MM.1S (cell line): ENCODE measurements at regions not wholly inside any gene's neighbourhood (a gene's known extent, or its start where the extent isn't known, plus 50 kb on each side); places are given as distances from the start of the nearest gene placed in this dataset.

Experiments
- EZH2 ChIP-seq: fragments of 300-600 bp; sonication (generic); optimal IDR thresholded peaks from 2 replicates; pipeline ENCODE3; 2017; ENCODE audit warnings: low read depth, mild to moderate bottlenecking, antibody characterized with exemption, low read length, mixed read lengths
- TF ChIP-seq, protein P1 (sequence below): fragments of 300-600 bp; sonication (generic); IDR thresholded peaks from 2 replicates; pipeline ENCODE4 v1.5.1; 2016; ENCODE audit warnings: antibody characterized with exemption, low read length, mixed read lengths

GRCh38 chr4:8940792-8941491, 69.3 kb upstream of the HMX1 start:
- TF ChIP-seq EZH2: no peak
- TF ChIP-seq, protein P1, sequence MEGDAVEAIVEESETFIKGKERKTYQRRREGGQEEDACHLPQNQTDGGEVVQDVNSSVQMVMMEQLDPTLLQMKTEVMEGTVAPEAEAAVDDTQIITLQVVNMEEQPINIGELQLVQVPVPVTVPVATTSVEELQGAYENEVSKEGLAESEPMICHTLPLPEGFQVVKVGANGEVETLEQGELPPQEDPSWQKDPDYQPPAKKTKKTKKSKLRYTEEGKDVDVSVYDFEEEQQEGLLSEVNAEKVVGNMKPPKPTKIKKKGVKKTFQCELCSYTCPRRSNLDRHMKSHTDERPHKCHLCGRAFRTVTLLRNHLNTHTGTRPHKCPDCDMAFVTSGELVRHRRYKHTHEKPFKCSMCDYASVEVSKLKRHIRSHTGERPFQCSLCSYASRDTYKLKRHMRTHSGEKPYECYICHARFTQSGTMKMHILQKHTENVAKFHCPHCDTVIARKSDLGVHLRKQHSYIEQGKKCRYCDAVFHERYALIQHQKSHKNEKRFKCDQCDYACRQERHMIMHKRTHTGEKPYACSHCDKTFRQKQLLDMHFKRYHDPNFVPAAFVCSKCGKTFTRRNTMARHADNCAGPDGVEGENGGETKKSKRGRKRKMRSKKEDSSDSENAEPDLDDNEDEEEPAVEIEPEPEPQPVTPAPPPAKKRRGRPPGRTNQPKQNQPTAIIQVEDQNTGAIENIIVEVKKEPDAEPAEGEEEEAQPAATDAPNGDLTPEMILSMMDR: peak; percentile 68
